ENCODE measurements at regions not wholly inside any gene's neighbourhood (a gene's known extent, or its start where the extent isn't known, plus 50 kb on each side); places are given as distances from the start of the nearest gene placed in this dataset.
"Not testable (repeated sequence)": the region's sequence is repeated elsewhere in the genome, so short reads cannot be mapped to it uniquely, and the experiment has no call there.

DNA sequence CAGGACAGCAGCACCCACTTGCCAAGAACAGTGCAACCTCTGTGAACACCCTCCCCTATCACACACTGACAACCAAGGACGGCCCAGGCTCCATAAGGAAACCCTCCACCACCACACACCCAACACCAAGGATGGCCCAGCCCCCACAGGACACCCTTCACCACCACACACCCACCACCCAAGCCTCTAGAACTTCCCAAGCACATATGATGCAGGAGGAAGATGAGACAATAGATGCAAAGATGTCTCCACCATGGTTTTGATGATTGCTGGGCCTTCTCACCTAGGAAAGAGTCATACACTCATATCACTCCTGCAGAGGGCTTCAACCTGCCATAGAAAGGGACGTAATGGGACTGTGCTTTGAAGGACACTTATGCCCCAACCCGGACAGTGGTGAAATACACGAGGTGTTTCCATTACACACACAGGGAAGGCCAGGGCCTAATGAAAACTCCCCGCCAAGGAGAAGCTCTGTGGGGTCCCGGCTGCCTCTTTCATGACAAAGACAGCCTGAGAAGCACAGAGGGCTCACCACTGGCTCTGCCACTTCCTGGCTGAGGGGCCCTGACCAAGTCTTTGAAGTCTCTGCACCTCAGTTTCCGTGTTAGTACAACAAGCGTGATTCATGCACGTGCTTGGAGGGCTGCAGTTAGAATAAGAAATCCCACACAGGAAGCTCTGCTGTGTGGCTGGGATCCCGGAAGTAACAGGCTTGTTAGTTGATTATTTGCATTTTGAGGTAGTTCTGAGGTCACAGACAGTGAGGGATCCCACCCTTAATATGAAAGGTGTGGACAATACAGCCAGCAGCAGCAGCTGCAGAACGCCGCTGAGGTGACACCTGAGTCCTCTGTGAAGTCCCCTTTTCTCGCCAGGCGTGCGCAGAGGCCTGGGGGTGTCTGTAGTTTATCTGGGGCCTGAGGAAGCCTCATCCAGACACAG lies 61.9 kb upstream of the ATP12A start:
- H3K4me3 Mint-ChIP-seq = no peak overlapping the region
- ATAC-seq (peak; percentile 92), DNase-seq (peak; percentile 81)
- CTCF ChIA-PET = interaction anchor here (1.0 to 1.6 kb wide), 4 partner anchors 13 to 54 kb away, joined by 3 to 10 read pairs (median 4); no protein-coding TSS in a partner anchor
- POLR2A ChIA-PET = interaction anchor here (0.7 to 1.0 kb wide), 2 partner anchors 12 to 95 kb away, joined by 4 read pairs; no protein-coding TSS in a partner anchor
- H3K4me1 Mint-ChIP-seq = peaks cover 33% of the 10 kb centered on the region
- H3K36me3 Mint-ChIP-seq (ENCODE audit: low read depth) = no peaks in the 10 kb centered on the region
- peak overlapping the region; percentile 73 for H3K27ac Mint-ChIP-seq
- intact Hi-C loops (cut with DNase I, micrococcal nuclease) = loop anchor here in 1 of 2 experiments (5.0 kb wide), 1 partner anchor 669 kb away; the partner anchor contains the start of gene MTMR6
- no peaks in the 10 kb centered on the region for H3K27me3 Mint-ChIP-seq
- no peaks in the 10 kb centered on the region for H3K9me3 Mint-ChIP-seq (ENCODE audit: low read depth)

DNA sequence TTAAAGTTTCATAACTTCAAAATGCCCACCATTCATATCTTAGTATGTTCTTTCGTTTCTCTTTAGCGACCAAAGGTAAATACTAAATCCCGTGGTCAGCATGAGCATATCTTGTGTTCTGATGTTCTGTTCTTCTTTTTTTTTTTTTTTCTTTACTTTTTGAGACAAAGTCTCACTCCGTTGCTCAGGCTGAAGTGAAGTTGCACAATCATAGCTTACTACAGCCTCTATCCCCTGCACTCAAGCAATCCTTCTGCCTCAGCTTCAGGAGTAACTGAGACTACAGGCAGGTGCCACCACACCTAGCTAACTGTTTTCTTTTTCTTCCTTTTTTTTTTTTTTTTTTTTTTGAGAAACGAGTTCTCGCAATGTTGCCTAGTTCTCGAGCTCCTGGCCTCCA lies 60.9 kb upstream of the ATP12A start:
- POLR2A ChIA-PET = no interaction called here

DNA sequence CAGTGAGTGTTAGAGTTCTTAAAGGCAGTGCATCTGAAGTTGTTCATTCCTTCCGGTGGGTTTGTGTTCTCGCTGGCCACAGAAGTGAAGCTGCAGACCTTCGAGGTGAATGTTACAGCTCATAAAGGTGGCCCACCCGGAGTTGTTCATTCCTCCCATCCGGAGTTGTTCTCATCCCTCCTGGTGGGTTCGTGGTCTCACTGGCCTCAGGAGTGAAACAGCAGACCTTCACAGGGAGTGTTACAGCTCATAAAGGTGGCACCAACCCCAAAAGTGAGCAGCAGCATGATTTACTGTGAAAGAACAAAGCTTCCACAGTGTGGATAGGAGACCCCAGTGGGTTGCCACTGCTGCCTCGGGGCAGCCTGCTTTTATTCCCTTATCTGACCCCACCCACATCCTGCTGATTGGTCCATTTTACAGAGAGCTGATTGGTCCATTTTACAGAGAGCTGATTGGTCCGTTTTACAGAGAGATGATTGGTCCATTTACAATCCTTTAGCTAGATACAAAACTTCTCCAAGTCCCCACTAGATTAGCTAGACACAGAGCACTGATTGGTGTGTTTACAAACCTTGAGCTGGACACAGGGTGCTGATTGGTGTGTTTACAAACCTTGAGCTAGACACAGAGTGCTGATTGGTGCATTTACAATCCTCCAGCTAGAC lies 57.6 kb upstream of the ATP12A start:
- POLR2A ChIA-PET; H3K27ac Mint-ChIP-seq; DNase-seq; H3K4me3 Mint-ChIP-seq; H3K27me3 Mint-ChIP-seq; ATAC-seq; H3K9me3 Mint-ChIP-seq (ENCODE audit: low read depth); intact Hi-C loops (cut with DNase I, micrococcal nuclease); H3K36me3 Mint-ChIP-seq (ENCODE audit: low read depth): not testable (repeated sequence)
- CTCF ChIA-PET = interaction anchor here (0.6 to 1.8 kb wide), 3 partner anchors 10 to 495 kb away, joined by 3 to 10 read pairs (median 3); no protein-coding TSS in a partner anchor
- H3K4me1 Mint-ChIP-seq = peaks cover 49% of the 10 kb centered on the region

More for the DNA sequence above, 60.9 kb upstream of the ATP12A start:
- ATAC-seq (no peak), DNase-seq (no peak)
- peaks cover 33% of the 10 kb centered on the region for H3K4me1 Mint-ChIP-seq
- CTCF ChIA-PET = interaction anchor here (1.0 to 1.6 kb wide), 4 partner anchors 13 to 53 kb away, joined by 3 to 10 read pairs (median 4); no protein-coding TSS in a partner anchor
- intact Hi-C loops (cut with DNase I, micrococcal nuclease) = loop anchor here in 1 of 2 experiments (5.0 kb wide), 1 partner anchor 668 kb away; the partner anchor contains the start of gene MTMR6
- no peaks in the 10 kb centered on the region for H3K9me3 Mint-ChIP-seq (ENCODE audit: low read depth)
- no peaks in the 10 kb centered on the region for H3K27me3 Mint-ChIP-seq
- H3K4me3 Mint-ChIP-seq = no peak overlapping the region
- no peaks in the 10 kb centered on the region for H3K36me3 Mint-ChIP-seq (ENCODE audit: low read depth)
- peak overlapping the region; percentile 73 for H3K27ac Mint-ChIP-seq

DNA sequence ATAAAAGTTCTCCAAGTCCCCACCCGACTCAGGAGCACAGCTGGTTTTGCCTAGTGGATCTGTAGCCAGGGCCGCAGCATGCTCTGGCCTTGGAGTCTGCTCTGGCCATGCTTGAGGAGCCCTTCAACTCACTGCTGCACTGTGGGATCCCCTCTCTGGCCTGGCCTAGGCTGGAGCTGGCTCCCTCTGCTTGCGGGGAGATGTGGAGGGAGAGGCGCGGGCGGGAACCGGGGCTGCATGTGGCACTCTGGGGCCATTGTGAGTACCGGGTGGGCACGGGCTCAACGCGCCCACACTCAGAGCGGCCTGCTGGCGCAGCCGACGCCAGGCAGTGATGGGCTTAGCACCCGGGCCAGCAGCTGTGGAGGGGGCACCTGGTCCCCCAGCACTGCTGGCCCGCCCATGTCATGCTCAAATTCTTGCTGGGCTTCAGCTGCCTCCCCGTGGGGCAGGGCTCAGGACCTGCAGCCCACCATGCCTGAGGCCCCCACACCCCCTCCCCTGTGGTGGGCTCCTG lies 57.0 kb upstream of the ATP12A start:
- ChIA-PET CTCF (interaction anchor here (1.8 kb wide), 1 partner anchor 17 kb away, joined by 10 read pairs; no protein-coding TSS in a partner anchor), POLR2A (no interaction called here)
- Mint-ChIP-seq H3K27me3 (no peaks in the 10 kb centered on the region), H3K4me1 (peaks cover 43% of the 10 kb centered on the region), H3K9me3 (ENCODE audit: low read depth) (no peaks in the 10 kb centered on the region), H3K4me3 (no peak overlapping the region), H3K27ac (no peak overlapping the region), H3K36me3 (ENCODE audit: low read depth) (no peaks in the 10 kb centered on the region)
- intact Hi-C loops (cut with DNase I, micrococcal nuclease) = no loop called here
- DNase-seq (no peak), ATAC-seq (no peak)

DNA sequence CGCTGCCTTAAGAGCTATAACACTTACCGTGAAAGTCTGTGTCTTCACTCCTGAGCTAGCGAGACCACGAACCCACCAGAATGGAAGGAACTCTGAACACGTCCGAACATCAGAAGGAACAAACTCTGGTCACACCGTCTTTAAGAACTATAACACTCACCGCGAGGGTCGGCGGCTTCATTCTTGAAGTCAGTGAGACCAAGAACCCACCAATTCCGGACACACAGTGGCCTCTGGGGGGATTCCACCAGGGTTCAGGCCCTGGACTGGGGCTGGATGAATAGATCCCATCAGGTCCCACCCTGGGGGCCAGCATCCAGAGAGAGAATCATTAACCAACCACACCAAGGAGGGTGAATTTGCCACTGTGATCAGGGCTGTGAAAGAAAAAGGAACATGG lies 55.8 kb upstream of the ATP12A start:
- DNase-seq = no peak
- ChIA-PET CTCF (interaction anchor here (1.1 kb wide), 2 partner anchors 19 to 45 kb away, joined by 3 to 4 read pairs; no protein-coding TSS in a partner anchor), POLR2A (no interaction called here)
- Mint-ChIP-seq H3K9me3 (ENCODE audit: low read depth) (no peaks in the 10 kb centered on the region), H3K27ac (peak overlapping the region; percentile 82), H3K4me1 (peaks cover 31% of the 10 kb centered on the region), H3K27me3 (no peaks in the 10 kb centered on the region), H3K36me3 (ENCODE audit: low read depth) (no peaks in the 10 kb centered on the region), H3K4me3 (no peak overlapping the region)
- no peak for ATAC-seq
- intact Hi-C loops (cut with DNase I, micrococcal nuclease) = no loop called here

DNA sequence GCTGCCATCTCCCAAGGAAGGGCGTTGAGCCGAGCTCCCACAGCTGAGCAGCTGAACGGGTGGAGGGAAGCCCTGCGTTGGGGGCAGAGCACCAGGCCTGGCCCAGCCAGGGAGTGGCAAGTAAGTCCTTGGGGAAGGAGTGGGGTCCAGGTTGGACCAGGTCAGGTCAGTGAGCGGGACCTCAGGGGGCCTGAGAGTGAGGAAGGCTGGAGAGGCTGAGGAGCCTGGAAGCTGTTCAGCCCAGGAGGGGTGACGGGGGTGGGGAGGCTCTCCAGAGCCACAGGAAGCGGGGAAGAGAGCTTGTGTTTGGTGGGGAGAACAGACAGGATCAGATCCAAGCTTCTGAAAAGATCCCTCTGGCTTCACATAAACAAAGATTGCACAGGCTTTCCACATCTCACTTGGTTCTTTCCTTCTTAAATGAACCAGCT lies 55.4 kb upstream of the ATP12A start:
- ChIA-PET CTCF (interaction anchor here (1.1 kb wide), 2 partner anchors 19 to 44 kb away, joined by 3 to 4 read pairs; no protein-coding TSS in a partner anchor), POLR2A (no interaction called here)
- Mint-ChIP-seq H3K36me3 (ENCODE audit: low read depth) (no peaks in the 10 kb centered on the region), H3K27me3 (no peaks in the 10 kb centered on the region), H3K4me3 (no peak overlapping the region), H3K27ac (peak overlapping the region; percentile 82), H3K9me3 (ENCODE audit: low read depth) (no peaks in the 10 kb centered on the region), H3K4me1 (peaks cover 28% of the 10 kb centered on the region)
- ATAC-seq (no peak), DNase-seq (no peak)
- intact Hi-C loops (cut with DNase I, micrococcal nuclease) = no loop called here

DNA sequence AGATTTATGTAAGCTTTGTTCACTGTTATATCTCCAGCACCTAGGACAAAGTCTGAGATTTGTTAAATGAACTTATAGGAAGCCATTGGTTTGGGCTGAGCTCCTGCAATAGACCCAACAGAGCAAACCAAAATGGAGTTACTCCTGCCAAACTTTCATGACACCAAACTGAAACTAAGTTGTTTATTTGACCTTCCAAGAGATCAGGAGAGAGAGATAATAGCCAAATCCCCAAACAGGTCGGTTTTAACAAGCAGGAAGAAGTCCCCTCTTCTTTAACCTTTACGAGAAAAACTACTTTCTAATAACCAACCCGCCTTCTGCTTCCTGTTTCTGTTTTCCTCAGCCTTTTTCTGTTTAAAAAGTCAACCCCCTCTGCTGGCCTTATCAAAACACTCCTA lies 54.9 kb upstream of the ATP12A start:
- CTCF ChIA-PET = interaction anchor here (1.1 kb wide), 2 partner anchors 20 to 44 kb away, joined by 3 to 4 read pairs; no protein-coding TSS in a partner anchor
- H3K36me3 Mint-ChIP-seq (ENCODE audit: low read depth) = no peaks in the 10 kb centered on the region
- H3K27me3 Mint-ChIP-seq = no peaks in the 10 kb centered on the region
- no peaks in the 10 kb centered on the region for H3K9me3 Mint-ChIP-seq (ENCODE audit: low read depth)
- peak overlapping the region; percentile 82 for H3K27ac Mint-ChIP-seq
- ATAC-seq = peak; percentile 52
- DNase-seq = no peak
- POLR2A ChIA-PET = interaction anchor here (0.8 kb wide), 1 partner anchor 19 kb away, joined by 4 read pairs; no protein-coding TSS in a partner anchor
- intact Hi-C loops (cut with DNase I, micrococcal nuclease) = no loop called here
- H3K4me3 Mint-ChIP-seq = no peak overlapping the region
- H3K4me1 Mint-ChIP-seq = peaks cover 28% of the 10 kb centered on the region

DNA sequence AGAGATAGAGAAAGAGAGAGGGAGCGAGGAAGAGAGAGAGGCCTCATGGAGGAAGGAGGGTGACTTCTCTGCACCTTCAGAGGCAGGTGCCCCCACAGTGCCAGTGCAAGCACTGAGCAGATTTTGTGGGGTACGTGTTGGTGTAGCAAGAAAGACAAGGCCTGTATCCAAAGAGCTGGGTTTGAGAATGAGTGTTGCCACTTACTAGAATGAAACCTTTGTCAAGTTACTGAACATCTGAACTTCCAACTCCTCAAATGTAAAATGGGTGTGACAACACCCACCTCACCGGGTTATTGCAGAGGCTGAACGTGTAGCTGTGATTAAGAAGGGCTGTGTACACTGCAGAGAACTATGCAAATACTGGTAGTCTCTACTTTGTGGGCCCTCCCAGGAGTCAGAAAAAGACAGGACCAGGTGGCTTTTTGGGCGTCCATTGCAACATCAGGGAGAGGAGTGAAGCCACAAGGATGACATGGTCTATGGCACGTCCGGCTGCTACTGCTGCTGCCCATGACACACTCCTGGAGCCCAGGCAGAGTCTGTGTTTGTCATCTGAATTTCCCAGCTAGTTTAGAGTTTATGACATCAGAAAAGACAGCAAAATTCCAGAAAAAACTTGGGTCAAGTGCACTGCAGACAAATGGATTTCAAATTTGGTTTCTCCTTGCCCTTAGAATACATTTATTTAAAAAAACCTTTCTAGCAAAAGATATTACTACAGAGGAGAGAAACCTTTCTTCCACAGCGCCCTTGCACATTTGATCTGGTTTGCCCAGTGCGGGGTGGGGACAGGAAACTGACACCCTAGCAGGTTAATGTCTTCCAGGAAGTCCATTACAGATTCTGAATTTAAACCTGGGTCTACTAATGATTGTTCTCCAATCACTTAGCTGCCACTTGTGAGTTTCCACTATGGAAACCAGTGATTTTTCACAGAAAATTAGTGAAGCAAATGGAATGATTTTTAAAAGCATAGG lies 54.0 kb upstream of the ATP12A start:
- ChIA-PET POLR2A (interaction anchor here (0.8 kb wide), 1 partner anchor 20 kb away, joined by 4 read pairs; no protein-coding TSS in a partner anchor), CTCF (interaction anchor here (0.9 to 1.3 kb wide), 2 partner anchors 20 to 21 kb away, joined by 3 read pairs; no protein-coding TSS in a partner anchor)
- Mint-ChIP-seq H3K4me3 (no peak overlapping the region), H3K9me3 (ENCODE audit: low read depth) (no peaks in the 10 kb centered on the region), H3K36me3 (ENCODE audit: low read depth) (no peaks in the 10 kb centered on the region), H3K27me3 (no peaks in the 10 kb centered on the region), H3K27ac (peak overlapping the region; percentile 82), H3K4me1 (peaks cover 34% of the 10 kb centered on the region)
- intact Hi-C loops (cut with DNase I, micrococcal nuclease) = no loop called here
- ATAC-seq (peak; percentile 81), DNase-seq (peak; percentile 40)

DNA sequence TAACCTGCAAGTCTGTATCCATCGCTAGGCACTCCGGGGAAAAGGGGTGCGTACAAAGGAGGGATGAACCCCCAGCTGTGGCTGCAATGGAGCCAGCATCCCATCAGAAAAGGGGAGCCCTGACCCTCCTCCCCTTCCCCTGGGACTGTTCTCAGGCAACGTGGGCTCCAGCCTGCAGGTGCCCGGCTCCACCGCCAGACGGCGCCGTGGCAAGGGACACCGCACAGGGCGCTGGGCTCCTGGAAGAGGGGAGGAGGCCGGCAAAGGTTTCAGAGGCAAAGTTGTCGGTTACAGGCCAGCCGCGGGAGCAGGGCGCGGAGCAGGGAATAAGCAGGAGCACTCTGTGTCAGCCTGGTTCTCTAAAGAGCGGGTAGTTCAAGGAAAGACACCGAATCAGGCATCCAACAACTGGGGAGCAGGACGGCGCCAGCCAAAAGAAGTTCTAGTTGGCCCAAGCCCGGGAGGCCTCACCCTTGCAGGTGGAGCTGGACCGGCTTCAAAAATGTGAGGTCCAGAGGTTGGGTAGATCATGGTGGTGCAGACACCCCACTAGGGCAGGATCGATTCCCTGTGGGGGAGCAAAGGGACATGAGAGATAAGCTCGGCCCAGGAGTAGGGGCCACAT lies 53.0 kb upstream of the ATP12A start:
- Mint-ChIP-seq H3K9me3 (ENCODE audit: low read depth) (no peaks in the 10 kb centered on the region), H3K4me1 (peaks cover 34% of the 10 kb centered on the region), H3K27ac (peak overlapping the region; percentile 6), H3K27me3 (no peaks in the 10 kb centered on the region), H3K36me3 (ENCODE audit: low read depth) (no peaks in the 10 kb centered on the region), H3K4me3 (no peak overlapping the region)
- no peak for DNase-seq
- no peak for ATAC-seq
- CTCF ChIA-PET = interaction anchor here (1.0 to 1.9 kb wide), 4 partner anchors 20 to 22 kb away, joined by 3 to 6 read pairs (median 4); no protein-coding TSS in a partner anchor
- intact Hi-C loops (cut with DNase I, micrococcal nuclease) = no loop called here
- POLR2A ChIA-PET = no interaction called here

DNA sequence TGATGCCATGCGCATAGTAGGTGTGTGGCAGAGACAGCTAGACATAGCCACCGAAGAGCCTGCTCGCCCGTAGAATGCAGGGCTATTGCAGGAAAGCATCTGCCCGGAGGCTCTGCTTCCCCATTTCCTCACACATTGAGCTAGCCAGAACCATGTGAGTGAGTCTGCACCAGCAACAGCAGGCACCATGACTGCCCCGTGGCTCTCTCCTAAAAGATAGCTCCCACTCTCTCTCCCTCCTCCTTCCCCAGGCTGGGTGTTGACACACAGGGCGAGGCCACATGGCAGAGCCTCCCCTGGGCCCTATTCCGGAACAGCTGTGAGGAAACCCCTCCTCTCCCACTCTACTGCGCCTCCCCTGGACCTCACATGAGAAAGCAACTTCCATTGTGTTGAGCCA lies 52.3 kb upstream of the ATP12A start:
- peaks cover 34% of the 10 kb centered on the region for H3K4me1 Mint-ChIP-seq
- no peaks in the 10 kb centered on the region for H3K9me3 Mint-ChIP-seq (ENCODE audit: low read depth)
- H3K27me3 Mint-ChIP-seq = no peaks in the 10 kb centered on the region
- POLR2A ChIA-PET = no interaction called here
- no peak overlapping the region for H3K27ac Mint-ChIP-seq
- H3K4me3 Mint-ChIP-seq = no peak overlapping the region
- intact Hi-C loops (cut with DNase I, micrococcal nuclease) = no loop called here
- DNase-seq (no peak), ATAC-seq (no peak)
- H3K36me3 Mint-ChIP-seq (ENCODE audit: low read depth) = no peaks in the 10 kb centered on the region
- CTCF ChIA-PET = interaction anchor here (0.6 to 1.9 kb wide), 4 partner anchors 20 to 25 kb away, joined by 3 to 6 read pairs (median 4); no protein-coding TSS in a partner anchor
